Right atrium auricular region (tissue), 2 donors: ENCODE measurements at regions not wholly inside any gene's neighbourhood (a gene's known extent, or its start where the extent isn't known, plus 50 kb on each side); places are given as distances from the start of the nearest gene placed in this dataset.

Experiments used
- DNase-seq: peaks from one replicate; pipeline ENCODE4 v3.0.0-alpha.2; 2019; ENCODE audit warnings: low spot score
- H3K27ac ChIP-seq, 2 donors: fragments of 200-600 bp; sonication (generic); 1 replicate in 1 of 2; 2 replicates in 1 of 2; pipeline ENCODE4 v1.5.1; 2016 to 2019
- H3K27me3 ChIP-seq, 2 donors: fragments of 200-600 bp; sonication (generic); one replicate each; pipeline versions ENCODE4 v1.5.1 to v1.6.0; 2017 to 2019
- H3K36me3 ChIP-seq: fragments of 200-600 bp; sonication (generic); one replicate; pipeline ENCODE4 v1.5.1; 2016
- H3K4me1 ChIP-seq, 2 donors: fragments of 200-600 bp; sonication (generic); one replicate each; pipeline versions ENCODE4 v1.5.1 to v1.6.0; 2017 to 2019
- H3K4me3 ChIP-seq, 2 donors: fragments of 200-600 bp; sonication (generic); 1 replicate in 1 of 2; 2 replicates in 1 of 2; pipeline ENCODE4 v1.5.1; 2017 to 2019; ENCODE audit warnings: mild to moderate bottlenecking in 1 of 2, moderate library complexity in 1 of 2
- H3K9me3 ChIP-seq, 2 donors: fragments of 200-600 bp; sonication (generic); one replicate each; pipeline ENCODE4 v1.5.1; 2019
- TF ChIP-seq, protein P1 (sequence below), 2 donors: fragments of 200-600 bp; sonication (generic); IDR thresholded peaks; one replicate each; pipeline ENCODE4 v1.5.1; 2019; ENCODE audit warnings: antibody characterized with exemption in 2 of 2

DNA sequence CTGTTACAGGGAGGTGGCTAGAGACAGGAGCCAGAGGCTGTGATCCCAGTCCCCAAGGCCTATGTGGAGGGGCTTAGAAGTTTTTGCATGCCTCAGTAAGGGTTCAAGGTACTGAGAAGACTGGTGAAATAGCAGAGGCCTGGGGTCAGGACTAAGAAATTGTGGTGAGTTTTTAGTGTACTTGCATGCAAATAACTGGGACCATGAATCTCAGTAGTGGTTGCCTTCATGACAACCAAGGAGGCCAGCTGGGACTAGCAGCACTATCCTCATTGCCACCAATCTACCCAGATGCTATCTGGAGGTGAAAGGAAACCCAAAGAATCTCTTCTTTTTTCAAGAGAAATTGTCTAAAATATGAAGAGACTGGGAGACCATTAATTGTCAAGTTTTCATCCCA, 395.1 kb downstream of the CETN3 start:
- Histone ChIP-seq H3K27me3 (no peaks in the 10 kb centered on the region), H3K27ac (no peak overlapping the region), H3K4me3 (no peak overlapping the region), H3K36me3 (no peaks in the 10 kb centered on the region), H3K9me3 (no peaks in the 10 kb centered on the region), H3K4me1 (peaks cover 0 to 6% of the 10 kb centered on the region in 2 donors)
- TF ChIP-seq, protein P1, sequence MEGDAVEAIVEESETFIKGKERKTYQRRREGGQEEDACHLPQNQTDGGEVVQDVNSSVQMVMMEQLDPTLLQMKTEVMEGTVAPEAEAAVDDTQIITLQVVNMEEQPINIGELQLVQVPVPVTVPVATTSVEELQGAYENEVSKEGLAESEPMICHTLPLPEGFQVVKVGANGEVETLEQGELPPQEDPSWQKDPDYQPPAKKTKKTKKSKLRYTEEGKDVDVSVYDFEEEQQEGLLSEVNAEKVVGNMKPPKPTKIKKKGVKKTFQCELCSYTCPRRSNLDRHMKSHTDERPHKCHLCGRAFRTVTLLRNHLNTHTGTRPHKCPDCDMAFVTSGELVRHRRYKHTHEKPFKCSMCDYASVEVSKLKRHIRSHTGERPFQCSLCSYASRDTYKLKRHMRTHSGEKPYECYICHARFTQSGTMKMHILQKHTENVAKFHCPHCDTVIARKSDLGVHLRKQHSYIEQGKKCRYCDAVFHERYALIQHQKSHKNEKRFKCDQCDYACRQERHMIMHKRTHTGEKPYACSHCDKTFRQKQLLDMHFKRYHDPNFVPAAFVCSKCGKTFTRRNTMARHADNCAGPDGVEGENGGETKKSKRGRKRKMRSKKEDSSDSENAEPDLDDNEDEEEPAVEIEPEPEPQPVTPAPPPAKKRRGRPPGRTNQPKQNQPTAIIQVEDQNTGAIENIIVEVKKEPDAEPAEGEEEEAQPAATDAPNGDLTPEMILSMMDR (IDR thresholded peaks at IDR 0.05) = no peak
- no peak for DNase-seq

GRCh38 chr5:90000351-90000750, 409.2 kb downstream of the CETN3 start:
- no peaks in the 10 kb centered on the region for H3K9me3 ChIP-seq
- DNase-seq = no peak
- no peaks in the 10 kb centered on the region for H3K27me3 ChIP-seq
- TF ChIP-seq, protein P1 (IDR thresholded peaks at IDR 0.05) = no peak
- H3K4me1 ChIP-seq = peaks cover 0 to 9% of the 10 kb centered on the region in 2 donors
- H3K36me3 ChIP-seq = no peaks in the 10 kb centered on the region
- no peak overlapping the region for H3K27ac ChIP-seq
- H3K4me3 ChIP-seq = no peak overlapping the region

- no peaks in the 10 kb centered on the region for H3K9me3 ChIP-seq
- TF ChIP-seq, protein P1 (IDR thresholded peaks at IDR 0.05) = no peak
- H3K4me3 ChIP-seq = no peak overlapping the region
- no peaks in the 10 kb centered on the region for H3K36me3 ChIP-seq
- H3K27me3 ChIP-seq = no peaks in the 10 kb centered on the region
- H3K4me1 ChIP-seq = peaks cover 0 to 9% of the 10 kb centered on the region in 2 donors
- DNase-seq = no peak
- no peak overlapping the region for H3K27ac ChIP-seq
Observed at GRCh38 chr5:89998519-89999305, 410.8 kb downstream of the CETN3 start.

DNA sequence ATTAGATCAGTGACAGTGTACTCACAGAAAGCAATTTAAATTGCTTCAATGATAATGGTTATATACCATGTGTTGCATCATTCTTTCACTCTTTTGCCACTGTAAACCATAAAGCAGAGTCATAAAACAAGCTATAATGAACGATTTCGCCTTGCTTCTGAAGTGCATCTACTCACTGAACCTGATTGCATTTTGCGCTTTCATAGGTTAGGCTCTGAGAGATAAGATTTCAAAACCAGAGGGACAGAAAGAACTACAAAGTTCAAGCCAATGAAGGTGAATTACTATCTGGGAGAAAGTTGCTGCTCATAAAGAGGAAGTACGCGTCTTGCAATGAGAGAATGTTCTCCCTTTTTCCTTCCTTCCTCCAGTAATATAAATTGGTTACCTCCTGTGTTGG, 412.7 kb downstream of the CETN3 start:
- TF ChIP-seq, protein P1 (IDR thresholded peaks at IDR 0.05) = no peak
- Histone ChIP-seq H3K9me3 (no peaks in the 10 kb centered on the region), H3K36me3 (no peaks in the 10 kb centered on the region), H3K4me3 (no peak overlapping the region), H3K27ac (no peak overlapping the region), H3K27me3 (no peaks in the 10 kb centered on the region), H3K4me1 (peaks cover 0 to 9% of the 10 kb centered on the region in 2 donors)
- DNase-seq = no peak

GRCh38 chr5:89996335-89996734, 413.2 kb downstream of the CETN3 start:
- no peak overlapping the region for H3K27ac ChIP-seq
- H3K4me3 ChIP-seq = no peak overlapping the region
- no peaks in the 10 kb centered on the region for H3K36me3 ChIP-seq
- H3K27me3 ChIP-seq = no peaks in the 10 kb centered on the region
- H3K4me1 ChIP-seq = peaks cover 0 to 9% of the 10 kb centered on the region in 2 donors
- TF ChIP-seq, protein P1 (IDR thresholded peaks at IDR 0.05) = no peak
- H3K9me3 ChIP-seq = no peaks in the 10 kb centered on the region
- no peak for DNase-seq

DNA sequence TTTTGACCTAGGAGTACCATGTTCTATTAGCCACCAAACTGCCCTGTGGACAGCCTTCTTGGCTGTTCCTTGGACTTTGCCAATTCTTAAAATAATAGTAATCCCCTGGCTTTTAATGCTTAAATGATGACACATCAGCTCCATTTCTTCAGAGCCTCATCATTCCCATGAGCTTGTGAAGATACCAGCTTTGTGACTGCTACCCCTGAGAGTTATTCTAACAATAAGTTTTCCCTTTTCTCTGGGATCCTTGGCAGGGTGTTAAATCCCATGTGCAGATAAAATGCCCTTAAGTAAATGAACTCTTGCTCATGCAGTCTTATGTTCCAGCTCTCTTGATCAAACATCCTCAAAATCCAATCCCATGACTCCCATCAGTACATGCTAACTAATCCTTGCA, 415.3 kb downstream of the CETN3 start:
- TF ChIP-seq, protein P1 (IDR thresholded peaks at IDR 0.05) = no peak
- peaks cover 0 to 25% of the 10 kb centered on the region in 2 donors for H3K4me1 ChIP-seq
- H3K27ac ChIP-seq = no peak overlapping the region
- DNase-seq = no peak
- H3K4me3 ChIP-seq = no peak overlapping the region
- H3K27me3 ChIP-seq = no peaks in the 10 kb centered on the region
- no peaks in the 10 kb centered on the region for H3K36me3 ChIP-seq
- H3K9me3 ChIP-seq = no peaks in the 10 kb centered on the region
